Caco-2 (cell line): ENCODE measurements at regions not wholly inside any gene's neighbourhood (a gene's known extent, or its start where the extent isn't known, plus 50 kb on each side); places are given as distances from the start of the nearest gene placed in this dataset.

ENCODE experiments used
- BruUV-seq: library from RNA; stranded (reverse); fragments of 400-500 nt; replicated peaks from 2 replicates; lab custom pipeline; 2021; lab: Mats Ljungman, UMichigan
- CTCF ChIA-PET: fragments of 300-600 bp; sonication (Branson Sonifier 250); formaldehyde crosslinking; loops from one replicate; lab custom pipeline; 2022; ENCODE audit warnings: antibody characterized with exemption; lab: Charles Lee
- POLR2A ChIA-PET: fragments of 300-600 bp; sonication (Branson Sonifier 250); formaldehyde crosslinking; loops from one replicate; lab custom pipeline; 2022; ENCODE audit warnings: antibody characterized with exemption; lab: Charles Lee
- DNase-seq, 2 experiments: peaks; one replicate each; pipeline versions ENCODE4 v3.0.0 to v3.0.0-alpha.2; 2020 to 2022
- H3K27me3 ChIP-seq: replicated peaks from 2 replicates; pipeline ENCODE4 v1.6.0; 2011; ENCODE audit warnings: low read length; ENCODE audit not compliant: control insufficient read depth, insufficient read depth
- H3K36me3 ChIP-seq: 2 replicates; pipeline ENCODE4 v1.5.1; 2011; ENCODE audit warnings: low read length; ENCODE audit not compliant: control insufficient read depth, insufficient read depth
- H3K4me1 ChIP-seq: fragments of 250-450 bp; sonication (Bioruptor Pico); 2 replicates; pipeline ENCODE4 v1.5.1; 2020; ENCODE audit warnings: mild to moderate bottlenecking
- H3K4me3 ChIP-seq: 2 replicates; pipeline ENCODE4 v1.5.1; 2011; ENCODE audit warnings: low read depth, mild to moderate bottlenecking, control low read depth, low read length
- H3K9me3 ChIP-seq: fragments of 250-450 bp; sonication (Bioruptor Pico); 2 replicates; pipeline ENCODE4 v1.5.1; 2020; ENCODE audit warnings: mild to moderate bottlenecking, moderate library complexity
- H3K27ac Mint-ChIP-seq: one replicate; pipeline ENCODE4 v1.8.0; 2022; ENCODE audit warnings: mixed read lengths; ENCODE audit not compliant: unreplicated experiment
- H3K27me3 Mint-ChIP-seq: one replicate; pipeline ENCODE4 v1.8.0; 2022; ENCODE audit warnings: mixed read lengths; ENCODE audit not compliant: insufficient read depth, unreplicated experiment
- H3K36me3 Mint-ChIP-seq: one replicate; pipeline ENCODE4 v1.8.0; 2022; ENCODE audit warnings: mild to moderate bottlenecking, mixed read lengths; ENCODE audit not compliant: insufficient read depth, unreplicated experiment
- H3K4me1 Mint-ChIP-seq: one replicate; pipeline ENCODE4 v1.8.0; 2022; ENCODE audit warnings: low read depth, mixed read lengths; ENCODE audit not compliant: unreplicated experiment
- H3K4me3 Mint-ChIP-seq: one replicate; pipeline ENCODE4 v1.8.0; 2022; ENCODE audit warnings: mild to moderate bottlenecking, moderate library complexity, mixed read lengths; ENCODE audit not compliant: unreplicated experiment
- H3K9me3 Mint-ChIP-seq: one replicate; pipeline ENCODE4 v1.8.0; 2022; ENCODE audit warnings: mixed read lengths; ENCODE audit not compliant: unreplicated experiment
- CTCF ChIP-seq, 2 experiments: fragments of 200-600 bp in 1 of 2; IDR thresholded peaks; 1 replicate in 1 of 2; 2 replicates in 1 of 2; pipeline versions ENCODE4 v1.5.1 to v1.8.0; 2011 to 2022; ENCODE audit warnings: antibody characterized with exemption in 1 of 2, control low read depth in 1 of 2, inconsistent platforms in 1 of 2, low read depth in 1 of 2, low read length in 1 of 2, mild to moderate bottlenecking in 1 of 2, moderate library complexity in 1 of 2; ENCODE audit not compliant: insufficient read depth in 1 of 2, severe bottlenecking in 1 of 2, unreplicated experiment in 1 of 2
- intact Hi-C: fragments of 100-400 bp; cut with micrococcal nuclease; formaldehyde crosslinking; loops from one replicate; pipeline ENCODE4 v1.10.0; 2022; ENCODE audit not compliant: unreplicated experiment

GRCh38 chr2:191540681-191541080 lies 137.3 kb upstream of the NABP1 start:
- H3K4me1 Mint-ChIP-seq: peaks cover 7% of the 10 kb centered on the region
- Histone ChIP-seq H3K4me3 (no peak overlapping the region), H3K27me3 (no peaks in the 10 kb centered on the region), H3K9me3 (no peaks in the 10 kb centered on the region), H3K4me1 (no peaks in the 10 kb centered on the region), H3K36me3 (no peaks in the 10 kb centered on the region)
- ChIA-PET CTCF (interaction anchor here (1.7 kb wide), 1 partner anchor 622 kb away, joined by 6 read pairs; no protein-coding TSS in a partner anchor), POLR2A (no interaction called here)
- no peak overlapping the region for H3K27ac Mint-ChIP-seq
- H3K9me3 Mint-ChIP-seq: no peaks in the 10 kb centered on the region
- H3K4me3 Mint-ChIP-seq: no peak overlapping the region
- no peak for DNase-seq
- no TSS peak for BruUV-seq
- H3K36me3 Mint-ChIP-seq: no peaks in the 10 kb centered on the region
- no peaks in the 10 kb centered on the region for H3K27me3 Mint-ChIP-seq
- no peak for TF ChIP-seq CTCF (IDR thresholded peaks at IDR 0.05; ENCODE audit: insufficient read depth in 1 of 2, low read depth in 1 of 2, low read length in 1 of 2, severe bottlenecking in 1 of 2, unreplicated experiment in 1 of 2)
- intact Hi-C loops: no loop called here

DNA sequence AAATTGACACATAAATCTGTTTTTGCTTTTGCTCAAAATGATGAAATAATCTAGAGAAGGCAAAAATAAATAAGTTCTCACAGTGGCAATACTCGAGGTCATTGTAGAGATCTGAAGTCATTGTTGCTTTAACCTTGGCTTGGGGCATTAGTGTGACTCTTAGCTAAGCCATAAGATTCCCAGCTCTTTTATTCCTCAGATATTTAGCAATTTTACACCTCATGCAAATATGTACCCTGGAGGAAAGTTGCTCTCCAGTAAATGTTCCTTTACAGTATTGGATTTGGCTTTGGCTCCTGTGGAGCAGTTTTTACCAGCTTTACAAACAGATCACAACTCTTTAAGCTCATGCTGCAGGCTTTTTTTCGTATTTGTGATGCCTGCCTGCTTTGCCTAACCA lies 134.2 kb upstream of the NABP1 start:
- H3K9me3 Mint-ChIP-seq: peaks cover 6% of the 10 kb centered on the region
- Histone ChIP-seq H3K27me3 (no peaks in the 10 kb centered on the region), H3K36me3 (no peaks in the 10 kb centered on the region), H3K4me1 (no peaks in the 10 kb centered on the region), H3K4me3 (no peak overlapping the region), H3K9me3 (no peaks in the 10 kb centered on the region)
- no peak for TF ChIP-seq CTCF (IDR thresholded peaks at IDR 0.05; ENCODE audit: insufficient read depth in 1 of 2, low read depth in 1 of 2, low read length in 1 of 2, severe bottlenecking in 1 of 2, unreplicated experiment in 1 of 2)
- POLR2A ChIA-PET: interaction anchor here (0.7 kb wide), 1 partner anchor 274 kb away, joined by 3 read pairs; no protein-coding TSS in a partner anchor
- H3K4me3 Mint-ChIP-seq: no peak overlapping the region
- BruUV-seq: no TSS peak
- CTCF ChIA-PET: no interaction called here
- H3K36me3 Mint-ChIP-seq: no peaks in the 10 kb centered on the region
- DNase-seq: no peak
- intact Hi-C loops: no loop called here
- H3K4me1 Mint-ChIP-seq: peaks cover 7% of the 10 kb centered on the region
- H3K27ac Mint-ChIP-seq: no peak overlapping the region
- no peaks in the 10 kb centered on the region for H3K27me3 Mint-ChIP-seq

DNA sequence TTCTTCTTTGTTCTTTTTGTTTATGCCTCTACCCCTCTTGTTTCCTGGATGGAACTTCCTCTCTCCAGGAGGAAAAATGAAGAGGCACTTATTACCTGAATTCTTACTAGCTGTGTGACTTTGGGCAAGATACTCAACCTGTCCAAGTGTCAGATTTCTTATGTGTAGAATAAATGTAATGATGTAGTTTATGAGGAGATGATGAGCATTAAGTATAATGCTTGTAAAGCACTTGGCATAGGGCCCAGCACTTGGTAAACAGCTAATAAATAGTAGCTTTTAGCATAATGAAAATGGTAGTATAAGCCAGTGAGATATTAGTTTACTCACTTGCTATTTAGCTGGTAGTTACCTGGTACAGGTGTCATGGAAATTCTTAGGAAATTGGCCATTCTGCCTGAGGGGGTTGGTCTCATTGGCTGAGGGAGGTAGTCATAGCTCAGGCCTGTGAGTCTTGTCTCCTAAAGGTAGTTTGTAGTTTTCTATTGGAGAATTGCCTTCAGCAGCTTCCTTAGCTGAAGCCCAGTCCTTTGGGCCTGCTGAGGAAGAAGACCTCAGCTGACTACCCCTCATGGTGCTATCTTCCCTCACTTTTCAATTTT lies 133.4 kb upstream of the NABP1 start:
- Histone ChIP-seq H3K4me3 (no peak overlapping the region), H3K9me3 (no peaks in the 10 kb centered on the region), H3K4me1 (0 out of 2 replicates have a peak, but pooled peaks cover 2% of the 10 kb centered on the region), H3K36me3 (no peaks in the 10 kb centered on the region), H3K27me3 (no peaks in the 10 kb centered on the region)
- POLR2A ChIA-PET: no interaction called here
- BruUV-seq: no TSS peak
- DNase-seq: no peak
- Mint-ChIP-seq H3K9me3 (peaks cover 6% of the 10 kb centered on the region), H3K4me1 (peaks cover 7% of the 10 kb centered on the region), H3K27ac (no peak overlapping the region), H3K36me3 (no peaks in the 10 kb centered on the region), H3K4me3 (no peak overlapping the region), H3K27me3 (no peaks in the 10 kb centered on the region)
- CTCF ChIA-PET: interaction anchor here (0.5 kb wide), 1 partner anchor 21 kb away, joined by 3 read pairs; no protein-coding TSS in a partner anchor
- intact Hi-C loops: no loop called here
- no peak for TF ChIP-seq CTCF (IDR thresholded peaks at IDR 0.05; ENCODE audit: insufficient read depth in 1 of 2, low read depth in 1 of 2, low read length in 1 of 2, severe bottlenecking in 1 of 2, unreplicated experiment in 1 of 2)
